ENCODE measurements at regions not wholly inside any gene's neighbourhood (a gene's known extent, or its start where the extent isn't known, plus 50 kb on each side); places are given as distances from the start of the nearest gene placed in this dataset.

- TF ChIP-seq CTCF (conservative IDR thresholded peaks at IDR 0.05; ENCODE audit: low read length) (no peak), EZH2phosphoT487 (IDR thresholded peaks at IDR 0.05; ENCODE audit: borderline replicate concordance) (no peak)
Observed at GRCh38 chr9:26754509-26755164, 138.0 kb downstream of the CAAP1 start.
